ENCODE measurements at regions not wholly inside any gene's neighbourhood (a gene's known extent, or its start where the extent isn't known, plus 50 kb on each side); places are given as distances from the start of the nearest gene placed in this dataset.

GRCh38 chr5:2996248-2996647, 244.8 kb upstream of the IRX2 start:
- Histone ChIP-seq H3K27ac (ENCODE audit: low read length) (no peak overlapping the region), H3K9me3 (ENCODE audit: control insufficient read depth, insufficient read depth, low read length) (no peaks in the 10 kb centered on the region), H3K4me1 (ENCODE audit: control insufficient read depth, insufficient read depth, low read length) (no peaks in the 10 kb centered on the region), H3K4me3 (ENCODE audit: low read length) (no peak overlapping the region), H3K36me3 (ENCODE audit: control insufficient read depth, insufficient read depth, low read length) (no peaks in the 10 kb centered on the region), H3K27me3 (ENCODE audit: control insufficient read depth, insufficient read depth, low read length) (no peaks in the 10 kb centered on the region)
- no CpG with 5 or more reads among the region's 12 CpGs for WGBS (ENCODE audit: insufficient coverage, insufficient read length)
- no peak for DNase-seq (ENCODE audit: low read depth, low spot score)

- DNase-seq (ENCODE audit: low read depth, low spot score): no peak
- no peaks in the 10 kb centered on the region for H3K4me1 ChIP-seq (ENCODE audit: control insufficient read depth, insufficient read depth, low read length)
- no peaks in the 10 kb centered on the region for H3K27me3 ChIP-seq (ENCODE audit: control insufficient read depth, insufficient read depth, low read length)
- no peaks in the 10 kb centered on the region for H3K9me3 ChIP-seq (ENCODE audit: control insufficient read depth, insufficient read depth, low read length)
- no CpG with 5 or more reads among the region's 9 CpGs for WGBS (ENCODE audit: insufficient coverage, insufficient read length)
- H3K27ac ChIP-seq (ENCODE audit: low read length): no peak overlapping the region
- H3K36me3 ChIP-seq (ENCODE audit: control insufficient read depth, insufficient read depth, low read length): no peaks in the 10 kb centered on the region
- no peak overlapping the region for H3K4me3 ChIP-seq (ENCODE audit: low read length)
Measured at GRCh38 chr5:2995667-2996066, 244.2 kb upstream of the IRX2 start.

GRCh38 chr5:2995035-2995434, 243.6 kb upstream of the IRX2 start:
- H3K4me1 ChIP-seq (ENCODE audit: control insufficient read depth, insufficient read depth, low read length): no peaks in the 10 kb centered on the region
- H3K4me3 ChIP-seq (ENCODE audit: low read length): no peak overlapping the region
- DNase-seq (ENCODE audit: low read depth, low spot score): no peak
- H3K27ac ChIP-seq (ENCODE audit: low read length): no peak overlapping the region
- H3K27me3 ChIP-seq (ENCODE audit: control insufficient read depth, insufficient read depth, low read length): no peaks in the 10 kb centered on the region
- no peaks in the 10 kb centered on the region for H3K36me3 ChIP-seq (ENCODE audit: control insufficient read depth, insufficient read depth, low read length)
- no CpG with 5 or more reads among the region's 5 CpGs for WGBS (ENCODE audit: insufficient coverage, insufficient read length)
- H3K9me3 ChIP-seq (ENCODE audit: control insufficient read depth, insufficient read depth, low read length): no peaks in the 10 kb centered on the region

- Histone ChIP-seq H3K36me3 (ENCODE audit: control insufficient read depth, insufficient read depth, low read length) (no peaks in the 10 kb centered on the region), H3K4me3 (ENCODE audit: low read length) (no peak overlapping the region), H3K27ac (ENCODE audit: low read length) (no peak overlapping the region), H3K4me1 (ENCODE audit: control insufficient read depth, insufficient read depth, low read length) (no peaks in the 10 kb centered on the region), H3K9me3 (ENCODE audit: control insufficient read depth, insufficient read depth, low read length) (no peaks in the 10 kb centered on the region), H3K27me3 (ENCODE audit: control insufficient read depth, insufficient read depth, low read length) (no peaks in the 10 kb centered on the region)
- DNase-seq (ENCODE audit: low read depth, low spot score): no peak
- WGBS (ENCODE audit: insufficient coverage, insufficient read length): no CpG with 5 or more reads among the region's 5 CpGs
Measured at GRCh38 chr5:2993771-2994170, 242.3 kb upstream of the IRX2 start.

GRCh38 chr5:2993301-2993700, 241.8 kb upstream of the IRX2 start:
- no CpG with 5 or more reads among the region's 10 CpGs for WGBS (ENCODE audit: insufficient coverage, insufficient read length)
- H3K27me3 ChIP-seq (ENCODE audit: control insufficient read depth, insufficient read depth, low read length): no peaks in the 10 kb centered on the region
- H3K4me1 ChIP-seq (ENCODE audit: control insufficient read depth, insufficient read depth, low read length): no peaks in the 10 kb centered on the region
- no peaks in the 10 kb centered on the region for H3K36me3 ChIP-seq (ENCODE audit: control insufficient read depth, insufficient read depth, low read length)
- no peak for DNase-seq (ENCODE audit: low read depth, low spot score)
- H3K27ac ChIP-seq (ENCODE audit: low read length): no peak overlapping the region
- no peaks in the 10 kb centered on the region for H3K9me3 ChIP-seq (ENCODE audit: control insufficient read depth, insufficient read depth, low read length)
- no peak overlapping the region for H3K4me3 ChIP-seq (ENCODE audit: low read length)

- no peaks in the 10 kb centered on the region for H3K27me3 ChIP-seq (ENCODE audit: control insufficient read depth, insufficient read depth, low read length)
- H3K4me1 ChIP-seq (ENCODE audit: control insufficient read depth, insufficient read depth, low read length): no peaks in the 10 kb centered on the region
- DNase-seq (ENCODE audit: low read depth, low spot score): no peak
- H3K36me3 ChIP-seq (ENCODE audit: control insufficient read depth, insufficient read depth, low read length): no peaks in the 10 kb centered on the region
- no peak overlapping the region for H3K4me3 ChIP-seq (ENCODE audit: low read length)
- no CpG with 5 or more reads among the region's 4 CpGs for WGBS (ENCODE audit: insufficient coverage, insufficient read length)
- no peaks in the 10 kb centered on the region for H3K9me3 ChIP-seq (ENCODE audit: control insufficient read depth, insufficient read depth, low read length)
- no peak overlapping the region for H3K27ac ChIP-seq (ENCODE audit: low read length)
Measured at GRCh38 chr5:2992806-2993205, 241.3 kb upstream of the IRX2 start.

- Histone ChIP-seq H3K36me3 (ENCODE audit: control insufficient read depth, insufficient read depth, low read length) (no peaks in the 10 kb centered on the region), H3K4me3 (ENCODE audit: low read length) (no peak overlapping the region), H3K9me3 (ENCODE audit: control insufficient read depth, insufficient read depth, low read length) (no peaks in the 10 kb centered on the region; the same call in 1 of the 2 replicates), H3K27ac (ENCODE audit: low read length) (no peak overlapping the region), H3K4me1 (ENCODE audit: control insufficient read depth, insufficient read depth, low read length) (no peaks in the 10 kb centered on the region), H3K27me3 (ENCODE audit: control insufficient read depth, insufficient read depth, low read length) (no peaks in the 10 kb centered on the region)
- no CpG with 5 or more reads among the region's 10 CpGs for WGBS (ENCODE audit: insufficient coverage, insufficient read length)
- DNase-seq (ENCODE audit: low read depth, low spot score): no peak
Measured at GRCh38 chr5:2991884-2992283, 240.4 kb upstream of the IRX2 start.

GRCh38 chr5:2989517-2989916, 238.0 kb upstream of the IRX2 start:
- no CpG with 5 or more reads among the region's 8 CpGs for WGBS (ENCODE audit: insufficient coverage, insufficient read length)
- H3K27ac ChIP-seq (ENCODE audit: low read length): no peak overlapping the region
- no peak for DNase-seq (ENCODE audit: low read depth, low spot score)
- no peak overlapping the region; the same call in 1 of the 2 replicates for H3K4me3 ChIP-seq (ENCODE audit: low read length)
- H3K4me1 ChIP-seq (ENCODE audit: control insufficient read depth, insufficient read depth, low read length): no peaks in the 10 kb centered on the region
- H3K27me3 ChIP-seq (ENCODE audit: control insufficient read depth, insufficient read depth, low read length): no peaks in the 10 kb centered on the region
- H3K9me3 ChIP-seq (ENCODE audit: control insufficient read depth, insufficient read depth, low read length): no peaks in the 10 kb centered on the region; the same call in 1 of the 2 replicates
- no peaks in the 10 kb centered on the region for H3K36me3 ChIP-seq (ENCODE audit: control insufficient read depth, insufficient read depth, low read length)

- H3K36me3 ChIP-seq (ENCODE audit: control insufficient read depth, insufficient read depth, low read length): no peaks in the 10 kb centered on the region
- H3K27ac ChIP-seq (ENCODE audit: low read length): no peak overlapping the region
- no CpG with 5 or more reads among the region's 5 CpGs for WGBS (ENCODE audit: insufficient coverage, insufficient read length)
Measured at GRCh38 chr5:2986301-2986700, 234.8 kb upstream of the IRX2 start.

GRCh38 chr5:2985718-2986117, 234.2 kb upstream of the IRX2 start:
- no peak overlapping the region for H3K4me3 ChIP-seq (ENCODE audit: low read length)
- H3K4me1 ChIP-seq (ENCODE audit: control insufficient read depth, insufficient read depth, low read length): no peaks in the 10 kb centered on the region
- no peaks in the 10 kb centered on the region for H3K27me3 ChIP-seq (ENCODE audit: control insufficient read depth, insufficient read depth, low read length)
- H3K36me3 ChIP-seq (ENCODE audit: control insufficient read depth, insufficient read depth, low read length): no peaks in the 10 kb centered on the region
- WGBS (ENCODE audit: insufficient coverage, insufficient read length): no CpG with 5 or more reads among the region's 3 CpGs
- no peaks in the 10 kb centered on the region; the same call in 1 of the 2 replicates for H3K9me3 ChIP-seq (ENCODE audit: control insufficient read depth, insufficient read depth, low read length)
- DNase-seq (ENCODE audit: low read depth, low spot score): no peak
- H3K27ac ChIP-seq (ENCODE audit: low read length): no peak overlapping the region

More at GRCh38 chr5:2986301-2986700, 234.8 kb upstream of the IRX2 start:
- Histone ChIP-seq H3K4me1 (ENCODE audit: control insufficient read depth, insufficient read depth, low read length) (no peaks in the 10 kb centered on the region), H3K27me3 (ENCODE audit: control insufficient read depth, insufficient read depth, low read length) (no peaks in the 10 kb centered on the region), H3K4me3 (ENCODE audit: low read length) (no peak overlapping the region), H3K9me3 (ENCODE audit: control insufficient read depth, insufficient read depth, low read length) (no peaks in the 10 kb centered on the region; the same call in 1 of the 2 replicates)
- no peak for DNase-seq (ENCODE audit: low read depth, low spot score)

- H3K36me3 ChIP-seq (ENCODE audit: control insufficient read depth, insufficient read depth, low read length): no peaks in the 10 kb centered on the region
- no peak for DNase-seq (ENCODE audit: low read depth, low spot score)
- no peaks in the 10 kb centered on the region for H3K4me1 ChIP-seq (ENCODE audit: control insufficient read depth, insufficient read depth, low read length)
- H3K4me3 ChIP-seq (ENCODE audit: low read length): no peak overlapping the region
- no CpG with 5 or more reads among the region's 13 CpGs for WGBS (ENCODE audit: insufficient coverage, insufficient read length)
- no peaks in the 10 kb centered on the region; the same call in 1 of the 2 replicates for H3K9me3 ChIP-seq (ENCODE audit: control insufficient read depth, insufficient read depth, low read length)
- H3K27ac ChIP-seq (ENCODE audit: low read length): no peak overlapping the region
- H3K27me3 ChIP-seq (ENCODE audit: control insufficient read depth, insufficient read depth, low read length): no peaks in the 10 kb centered on the region
Measured at GRCh38 chr5:2983583-2984300, 232.3 kb upstream of the IRX2 start.

Data from iPS DF 6.9 (cell line).